ENCODE measurements at regions not wholly inside any gene's neighbourhood (a gene's known extent, or its start where the extent isn't known, plus 50 kb on each side); places are given as distances from the start of the nearest gene placed in this dataset.
"Not testable (repeated sequence)": the region's sequence is repeated elsewhere in the genome, so short reads cannot be mapped to it uniquely, and the experiment has no call there.

GRCh38 chr12:75795125-75795524 lies 236.5 kb downstream of the PHLDA1 start:
- DNase-seq (ENCODE audit: low spot score) = no peak

DNA sequence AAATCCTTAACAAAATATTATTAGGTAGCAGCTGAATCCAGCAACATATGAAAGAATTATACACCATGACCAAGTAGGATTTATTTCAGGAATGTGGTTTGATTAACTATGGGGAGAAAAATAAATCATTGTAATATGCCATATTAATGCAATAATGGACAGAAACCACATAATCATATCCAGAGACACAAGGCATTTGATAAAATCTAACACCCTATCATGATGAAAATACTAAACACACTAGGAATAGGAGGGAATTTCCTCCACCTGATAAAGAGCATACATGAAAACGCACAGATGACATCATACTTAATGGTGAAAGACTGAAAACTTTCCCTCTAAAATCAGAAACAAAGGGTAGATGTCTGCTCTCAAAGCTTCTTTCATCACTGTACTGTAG lies 238.9 kb downstream of the PHLDA1 start:
- no peak for DNase-seq (ENCODE audit: low spot score)

DNA sequence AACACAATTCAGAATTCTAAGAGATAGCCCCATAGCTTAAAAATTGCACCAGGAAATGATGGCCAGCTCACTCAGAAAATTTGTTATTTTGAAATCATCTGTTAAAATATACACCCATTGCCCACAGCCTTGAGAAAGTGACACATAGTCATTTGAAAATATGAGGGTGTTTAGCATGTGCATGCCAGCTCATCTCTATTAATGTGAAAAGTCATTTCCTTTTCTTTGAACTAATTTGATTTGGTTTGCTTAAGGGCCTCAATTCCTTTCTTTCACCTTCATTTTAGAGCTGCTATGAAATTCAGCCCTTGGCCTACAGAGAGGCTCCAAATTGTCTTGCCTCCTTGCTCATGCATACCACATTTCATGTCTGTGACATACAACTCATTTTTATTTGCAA lies 241.4 kb downstream of the PHLDA1 start:
- no peak for DNase-seq (ENCODE audit: low spot score)

DNA sequence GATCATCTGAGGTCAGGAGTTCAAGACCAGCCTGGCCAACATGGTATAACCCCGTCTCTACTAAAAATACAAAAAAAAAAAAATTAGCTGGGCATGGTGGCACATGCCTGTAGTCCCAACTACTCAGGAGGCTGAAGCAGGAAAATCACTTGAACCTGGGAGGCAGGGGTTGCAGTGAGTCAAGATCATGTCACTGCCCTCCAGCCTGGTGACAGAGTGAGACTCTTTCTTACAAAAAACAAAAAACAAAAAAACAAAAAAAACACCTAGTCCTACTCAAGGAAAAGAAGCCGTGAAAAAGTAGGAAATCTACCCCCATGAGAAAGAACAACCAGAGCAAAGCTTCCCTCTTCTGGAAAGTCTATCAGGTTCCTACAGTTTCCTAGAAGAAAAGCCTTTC lies 244.4 kb downstream of the PHLDA1 start:
- not testable (repeated sequence) for DNase-seq (ENCODE audit: low spot score)

DNA sequence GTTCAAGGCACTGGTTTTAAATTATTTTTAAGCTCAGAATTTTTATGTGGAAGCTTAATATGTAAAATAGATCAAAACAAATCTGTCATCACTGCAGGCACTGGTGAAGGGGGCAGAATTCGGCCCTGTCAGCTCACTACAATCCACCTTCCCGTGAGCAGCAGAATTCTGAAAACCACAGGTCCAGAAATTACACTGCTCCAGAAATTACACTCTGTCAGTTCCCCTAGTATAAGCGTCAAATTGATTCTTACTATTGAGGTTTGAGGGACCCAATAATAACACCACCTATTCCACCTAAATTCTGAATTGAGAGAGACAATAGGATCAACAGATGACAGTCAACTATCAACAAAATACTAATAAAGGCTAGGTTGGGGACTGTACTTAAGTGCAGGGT lies 245.5 kb downstream of the PHLDA1 start:
- DNase-seq (ENCODE audit: low spot score) = no peak

GRCh38 chr12:75784591-75784990 lies 247.0 kb downstream of the PHLDA1 start:
- DNase-seq (ENCODE audit: low spot score) = no peak

DNA sequence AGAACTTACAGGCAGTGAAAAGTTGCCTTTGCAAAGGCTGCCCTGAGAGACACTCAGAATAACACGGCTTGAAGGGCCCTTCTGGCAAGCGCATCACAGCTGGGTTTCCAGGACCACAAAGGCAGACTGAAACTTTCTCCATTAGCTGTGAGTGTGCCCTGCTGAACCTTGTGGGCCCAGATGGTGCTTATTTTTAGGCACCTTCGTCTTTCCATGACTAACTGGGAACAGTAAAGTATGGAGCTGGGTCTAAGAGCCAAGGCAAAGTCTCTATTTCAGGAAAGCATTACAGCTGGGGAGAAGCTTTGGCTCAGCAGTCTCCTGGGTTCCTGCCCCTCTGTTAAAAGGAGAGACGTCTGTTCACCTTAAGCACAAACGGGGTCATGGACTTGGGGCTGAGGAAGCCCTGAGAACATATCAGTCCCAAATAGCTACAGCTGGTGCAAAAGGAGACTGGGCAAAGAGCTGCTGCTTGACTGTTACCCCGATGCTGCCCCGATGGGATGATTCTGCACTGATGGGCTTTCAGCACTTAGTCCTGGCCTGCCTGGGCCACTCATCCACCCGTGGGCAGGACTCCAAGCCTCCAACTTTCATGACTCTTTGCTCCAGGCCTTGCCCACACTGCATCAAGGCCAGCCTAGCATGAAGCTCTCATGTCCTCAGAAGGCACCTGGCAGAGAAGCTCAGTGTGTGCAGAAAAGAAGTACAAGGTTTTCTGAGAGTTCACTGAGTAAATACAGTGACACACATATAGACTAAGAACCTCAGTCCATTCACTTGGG lies 248.3 kb downstream of the PHLDA1 start:
- no peak for DNase-seq (ENCODE audit: low spot score)

DNA sequence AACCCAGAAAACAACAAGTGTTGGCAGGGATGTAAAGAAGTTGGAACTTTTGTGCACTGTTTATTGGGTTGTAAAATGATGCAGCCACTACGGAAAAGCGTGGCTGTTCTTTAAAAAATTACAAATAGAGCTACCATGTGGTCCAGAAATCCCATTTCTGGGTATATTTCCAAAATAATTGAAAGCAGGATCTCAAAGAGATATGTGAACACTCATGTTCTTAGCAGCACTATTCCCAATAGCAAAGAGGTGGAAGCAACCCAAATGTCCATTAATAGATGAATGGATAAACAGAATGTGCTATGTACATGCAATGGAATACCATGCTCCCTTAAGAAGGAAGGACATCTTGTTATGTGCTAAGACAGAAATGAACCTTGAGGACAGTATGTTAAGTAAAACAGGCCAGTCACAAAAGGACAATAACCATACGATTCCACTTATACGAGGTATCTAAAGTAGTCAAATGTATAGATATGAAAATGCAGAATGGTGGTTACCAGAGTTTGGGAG lies 249.5 kb downstream of the PHLDA1 start:
- DNase-seq (ENCODE audit: low spot score) = no peak

- no peak for DNase-seq (ENCODE audit: low spot score)
These were observed 250.0 kb downstream of the PHLDA1 start for GRCh38 chr12:75781532-75782046.

DNA sequence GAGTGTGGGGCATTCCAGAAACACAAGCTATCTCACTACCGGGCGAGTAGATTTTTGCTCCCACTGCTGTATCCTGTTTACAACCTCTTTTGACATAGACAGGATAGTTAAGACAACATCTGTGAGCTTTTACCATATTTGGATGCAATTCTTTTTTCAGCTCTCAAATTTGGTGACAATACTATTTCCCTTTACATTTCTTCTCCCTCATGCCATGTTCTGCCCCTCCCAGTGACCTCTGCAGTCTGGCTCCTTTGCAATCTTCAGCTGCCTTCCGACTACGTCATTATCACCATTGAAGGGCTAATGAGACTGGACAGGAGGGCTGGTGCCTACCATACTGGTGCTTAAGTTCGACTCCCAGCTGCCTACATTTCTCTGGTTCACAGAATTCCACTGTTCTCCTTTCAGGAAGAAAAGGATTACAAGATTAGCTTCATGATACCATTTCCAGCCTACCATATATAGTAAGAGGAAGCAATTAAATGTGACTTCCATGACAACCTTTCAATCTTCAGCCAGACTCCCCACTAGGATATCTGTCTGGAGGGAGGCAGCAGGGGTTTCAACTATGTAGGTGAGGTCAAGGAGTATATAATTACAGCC lies 251.6 kb downstream of the PHLDA1 start:
- DNase-seq (ENCODE audit: low spot score) = no peak

GRCh38 chr12:75774261-75775052 lies 257.1 kb downstream of the PHLDA1 start:
- no peak for DNase-seq (ENCODE audit: low spot score)

DNA sequence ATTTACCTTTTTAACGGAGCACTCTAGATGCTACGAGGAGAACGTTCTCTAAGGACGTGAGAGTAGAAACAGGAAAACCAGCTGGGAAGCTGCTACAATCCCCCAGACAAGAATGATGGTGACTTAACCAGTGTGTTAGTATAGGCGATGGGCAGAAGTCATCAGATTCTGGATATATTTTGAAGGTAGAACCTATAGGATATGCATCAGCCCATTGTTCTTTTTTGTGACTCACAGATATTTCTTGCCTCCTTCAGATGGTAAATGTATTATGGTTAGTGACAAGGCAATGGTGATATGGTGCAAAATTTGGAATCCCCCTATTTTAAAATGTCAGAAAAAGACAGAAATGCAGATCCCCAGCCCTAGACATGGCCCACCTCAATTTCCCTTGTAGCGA lies 258.2 kb downstream of the PHLDA1 start:
- DNase-seq (ENCODE audit: low spot score) = no peak

DNA sequence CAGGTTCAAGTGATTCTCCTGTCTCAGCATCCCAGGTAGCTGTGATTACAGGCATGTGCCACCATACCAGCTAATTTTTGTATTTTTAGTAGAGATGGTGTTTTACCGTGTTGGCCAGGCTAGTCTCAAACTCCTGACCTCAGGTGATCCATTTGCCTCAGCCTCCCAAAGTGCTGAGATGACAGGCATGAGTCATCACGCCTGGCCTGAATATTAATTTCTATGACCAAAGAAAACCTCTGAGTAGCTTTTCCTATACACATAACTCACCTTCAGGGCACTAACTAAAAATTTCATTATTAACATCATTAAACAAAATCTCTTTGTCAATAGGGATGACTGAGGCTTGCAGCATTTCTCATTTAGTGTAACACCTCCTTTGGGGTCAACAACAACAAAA lies 259.6 kb upstream of the KRR1 start:
- DNase-seq (ENCODE audit: low spot score) = no peak

GRCh38 chr12:75767957-75768356 lies 256.5 kb upstream of the KRR1 start:
- DNase-seq (ENCODE audit: low spot score) = no peak

DNA sequence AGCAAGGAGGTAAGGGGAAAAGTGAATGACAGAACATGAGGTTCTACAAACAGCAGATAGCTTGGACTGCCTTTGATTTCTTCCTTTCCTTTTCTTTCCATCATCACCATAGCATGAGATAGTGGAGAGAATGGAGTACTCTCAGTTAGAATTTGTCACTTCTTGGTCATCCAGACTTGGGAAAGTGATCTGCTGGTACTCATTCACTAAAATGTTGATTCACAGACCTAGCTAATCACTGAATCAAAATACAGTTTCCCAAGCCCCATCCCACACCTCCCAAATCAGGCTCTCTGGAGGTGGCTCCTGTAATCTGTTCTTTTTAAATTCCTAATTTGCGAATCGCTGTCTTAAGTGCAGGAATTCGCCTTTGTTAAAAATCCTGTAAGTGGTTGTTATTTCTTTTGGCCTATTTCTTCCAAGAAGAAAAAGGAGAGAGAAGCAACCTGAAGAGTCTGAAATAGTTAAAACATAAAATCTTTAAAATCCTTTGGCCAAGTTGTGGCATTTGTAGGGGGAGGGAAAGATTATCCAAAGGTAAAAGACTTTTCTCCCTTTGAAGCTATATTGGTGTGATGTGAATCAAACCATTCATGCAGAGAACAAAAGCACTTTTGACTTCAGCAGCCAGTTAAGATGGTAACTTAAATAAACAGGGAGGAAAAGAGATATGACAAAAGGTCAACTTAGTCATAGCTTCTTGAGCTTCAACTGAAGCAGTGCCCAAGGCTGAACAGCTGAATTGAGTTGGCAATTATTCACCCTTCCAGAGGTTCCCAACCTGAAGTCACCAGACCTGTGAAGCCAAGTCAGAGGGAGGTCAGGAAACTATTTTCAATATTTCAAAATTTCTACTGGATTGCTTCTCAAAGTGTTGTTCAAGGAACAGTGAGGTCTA lies 255.1 kb upstream of the KRR1 start:
- no peak for DNase-seq (ENCODE audit: low spot score)

DNA sequence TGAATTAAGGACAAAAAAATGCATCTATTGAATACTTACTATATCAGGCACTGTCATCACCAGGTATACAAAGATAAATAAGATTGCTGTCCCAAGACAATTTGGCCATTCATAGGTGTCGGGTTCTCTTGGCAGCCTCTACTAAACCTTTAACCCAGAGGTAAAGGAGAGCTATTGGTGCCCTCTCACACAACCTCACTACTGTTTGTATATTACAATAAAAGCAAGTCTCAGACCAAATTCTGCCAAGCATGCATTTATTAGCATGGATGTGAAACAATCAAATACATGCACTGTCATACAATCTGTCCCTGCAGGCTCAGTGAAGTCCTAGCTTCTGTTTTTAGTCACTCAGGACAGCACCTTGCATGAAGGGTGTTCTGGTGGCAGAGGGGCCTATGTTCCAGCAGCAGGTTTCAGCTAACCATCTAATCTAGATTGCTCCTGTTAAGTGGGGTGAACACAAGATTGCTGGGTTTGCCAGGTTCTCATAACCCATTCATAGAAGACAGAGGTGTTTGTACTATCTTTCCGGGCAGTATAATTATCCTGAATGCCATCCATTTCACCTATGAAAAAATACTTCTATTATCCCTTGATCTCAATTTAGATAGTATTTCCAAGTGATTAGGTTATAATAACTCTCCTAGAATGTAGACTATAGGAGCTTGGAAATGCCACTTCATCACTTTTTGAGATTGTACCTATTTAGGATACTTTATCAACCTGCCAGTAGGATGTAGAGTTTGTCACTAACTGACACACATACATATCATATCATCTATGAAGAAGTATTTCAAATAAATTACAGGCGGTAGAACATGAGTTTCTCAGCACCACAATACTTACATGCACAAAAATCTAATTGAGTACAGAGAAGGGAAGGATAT lies 254.0 kb upstream of the KRR1 start:
- DNase-seq (ENCODE audit: low spot score) = no peak

- no peak for DNase-seq (ENCODE audit: low spot score)
These were observed 252.9 kb upstream of the KRR1 start for GRCh38 chr12:75764091-75764841.

GRCh38 chr12:75760573-75761294 lies 249.3 kb upstream of the KRR1 start:
- no peak for DNase-seq (ENCODE audit: low spot score)

Measured in CD4-positive, alpha-beta T cell treated with Interleukin-2 at 100 ng/mL for 4 hours (primary cell).